PC-3 (cell line): ENCODE measurements at regions not wholly inside any gene's neighbourhood (a gene's known extent, or its start where the extent isn't known, plus 50 kb on each side); places are given as distances from the start of the nearest gene placed in this dataset.

ENCODE experiments used
- EZH2phosphoT487 ChIP-seq: fragments of 300-600 bp; sonication (generic); IDR thresholded peaks from 2 replicates; pipeline ENCODE4 v1.6.1; 2018; ENCODE audit warnings: mild to moderate bottlenecking, antibody characterized with exemption, low read length, borderline replicate concordance
- TF ChIP-seq, protein P1 (sequence below): fragments of 300-600 bp; sonication (generic); conservative IDR thresholded peaks from 2 replicates; pipeline ENCODE4 v1.5.1; 2017; ENCODE audit warnings: antibody characterized with exemption, low read depth, mild to moderate bottlenecking, low read length

DNA sequence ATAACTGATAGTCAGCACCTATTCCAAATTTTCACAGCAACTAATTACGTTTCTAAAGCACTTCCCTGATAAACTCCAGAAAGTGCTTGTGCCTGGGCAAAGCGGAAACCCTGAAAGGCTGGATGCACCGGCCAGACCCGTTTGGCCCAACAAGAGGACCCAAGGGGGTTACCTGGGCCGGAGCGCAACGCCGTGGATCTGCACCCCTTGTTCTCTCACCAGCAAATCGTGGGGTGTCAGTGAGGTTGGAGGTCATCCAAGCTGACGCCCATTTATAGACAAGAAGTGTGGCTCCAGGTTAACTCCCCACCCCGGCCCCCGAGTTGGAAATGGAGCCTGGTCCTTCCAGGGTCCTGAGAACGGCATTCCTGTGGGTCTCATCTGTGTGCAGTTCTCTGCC is 167.0 kb upstream of the HDAC4 start:
- TF ChIP-seq, protein P1, sequence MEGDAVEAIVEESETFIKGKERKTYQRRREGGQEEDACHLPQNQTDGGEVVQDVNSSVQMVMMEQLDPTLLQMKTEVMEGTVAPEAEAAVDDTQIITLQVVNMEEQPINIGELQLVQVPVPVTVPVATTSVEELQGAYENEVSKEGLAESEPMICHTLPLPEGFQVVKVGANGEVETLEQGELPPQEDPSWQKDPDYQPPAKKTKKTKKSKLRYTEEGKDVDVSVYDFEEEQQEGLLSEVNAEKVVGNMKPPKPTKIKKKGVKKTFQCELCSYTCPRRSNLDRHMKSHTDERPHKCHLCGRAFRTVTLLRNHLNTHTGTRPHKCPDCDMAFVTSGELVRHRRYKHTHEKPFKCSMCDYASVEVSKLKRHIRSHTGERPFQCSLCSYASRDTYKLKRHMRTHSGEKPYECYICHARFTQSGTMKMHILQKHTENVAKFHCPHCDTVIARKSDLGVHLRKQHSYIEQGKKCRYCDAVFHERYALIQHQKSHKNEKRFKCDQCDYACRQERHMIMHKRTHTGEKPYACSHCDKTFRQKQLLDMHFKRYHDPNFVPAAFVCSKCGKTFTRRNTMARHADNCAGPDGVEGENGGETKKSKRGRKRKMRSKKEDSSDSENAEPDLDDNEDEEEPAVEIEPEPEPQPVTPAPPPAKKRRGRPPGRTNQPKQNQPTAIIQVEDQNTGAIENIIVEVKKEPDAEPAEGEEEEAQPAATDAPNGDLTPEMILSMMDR, result no peak
- no peak for TF ChIP-seq EZH2phosphoT487
